Hepatocyte (in vitro differentiated cells): ENCODE measurements at regions not wholly inside any gene's neighbourhood (a gene's known extent, or its start where the extent isn't known, plus 50 kb on each side); places are given as distances from the start of the nearest gene placed in this dataset.

Experiments
- DNase-seq: peaks from one replicate; pipeline ENCODE4 v3.0.0-alpha.2; 2016; ENCODE audit warnings: low spot score
- H2AFZ ChIP-seq: fragments of 200-600 bp; sonication (generic); 2 replicates; pipeline ENCODE4 v1.6.0; 2016; ENCODE audit warnings: antibody characterized with exemption, mild to moderate bottlenecking
- H3K27ac ChIP-seq: fragments of 200-600 bp; sonication (generic); 2 replicates; pipeline ENCODE4 v1.5.1; 2016; ENCODE audit warnings: mild to moderate bottlenecking
- H3K27me3 ChIP-seq: fragments of 200-600 bp; sonication (generic); 2 replicates; pipeline ENCODE4 v1.6.1; 2016
- H3K36me3 ChIP-seq: fragments of 200-600 bp; sonication (generic); replicated peaks from 2 replicates; pipeline ENCODE4 v1.5.1; 2016; ENCODE audit warnings: low read depth; ENCODE audit not compliant: insufficient read depth
- H3K4me1 ChIP-seq: fragments of 200-600 bp; sonication (generic); 2 replicates; pipeline ENCODE4 v1.5.1; 2016; ENCODE audit warnings: mild to moderate bottlenecking, moderate library complexity; ENCODE audit not compliant: insufficient read depth
- H3K4me2 ChIP-seq: fragments of 200-600 bp; sonication (generic); 2 replicates; pipeline ENCODE4 v1.6.0; 2016
- H3K4me3 ChIP-seq: fragments of 200-600 bp; sonication (generic); 2 replicates; pipeline ENCODE4 v1.5.1; 2016; ENCODE audit warnings: mild to moderate bottlenecking
- H3K79me2 ChIP-seq: fragments of 200-600 bp; sonication (generic); 2 replicates; pipeline ENCODE4 v1.6.0; 2017; ENCODE audit warnings: mild to moderate bottlenecking
- H3K9me2 ChIP-seq: fragments of 200-600 bp; sonication (generic); replicated peaks from 2 replicates; pipeline ENCODE4 v1.6.0; 2017; ENCODE audit warnings: mild to moderate bottlenecking; ENCODE audit not compliant: insufficient read depth
- H3K9me3 ChIP-seq: fragments of 200-600 bp; sonication (generic); 2 replicates; pipeline ENCODE4 v1.5.1; 2016; ENCODE audit warnings: low read depth, mild to moderate bottlenecking
- H4K20me1 ChIP-seq: fragments of 200-600 bp; sonication (generic); 2 replicates; pipeline ENCODE4 v1.6.0; 2016; ENCODE audit warnings: mild to moderate bottlenecking; ENCODE audit not compliant: insufficient read depth, poor library complexity, severe bottlenecking
- EZH2 ChIP-seq: fragments of 200-600 bp; sonication (generic); IDR thresholded peaks from 2 replicates; pipeline ENCODE4 v1.6.1; 2016; ENCODE audit warnings: antibody characterized with exemption, mild to moderate bottlenecking, borderline replicate concordance
- EZH2phosphoT487 ChIP-seq: fragments of 200-600 bp; sonication (generic); IDR thresholded peaks from one replicate; pipeline ENCODE4 v1.6.1; 2018; ENCODE audit warnings: antibody characterized with exemption, mild to moderate bottlenecking, low read depth, moderate library complexity; ENCODE audit not compliant: unreplicated experiment, severe bottlenecking
- WGBS: methylation state at CpG from one replicate; pipeline ENCODE4 v1.1.6; 2016; ENCODE audit warnings: low lambda C conversion rate; ENCODE audit errors: missing lambda C conversion rate; 5-methylcytosine and 5-hydroxymethylcytosine counted together
- TF ChIP-seq, protein P1 (sequence below): fragments of 200-600 bp; sonication (generic); IDR thresholded peaks from 2 replicates; pipeline ENCODE4 v1.5.1; 2016; ENCODE audit warnings: antibody characterized with exemption, mild to moderate bottlenecking; ENCODE audit not compliant: poor library complexity

GRCh38 chr9:73816905-73817304, 665.2 kb downstream of the ANXA1 start:
- no peaks in the 10 kb centered on the region for H3K79me2 ChIP-seq
- H3K36me3 ChIP-seq = no peaks in the 10 kb centered on the region
- no peak overlapping the region for H3K4me2 ChIP-seq
- TF ChIP-seq EZH2 (no peak), EZH2phosphoT487 (no peak)
- TF ChIP-seq, protein P1, sequence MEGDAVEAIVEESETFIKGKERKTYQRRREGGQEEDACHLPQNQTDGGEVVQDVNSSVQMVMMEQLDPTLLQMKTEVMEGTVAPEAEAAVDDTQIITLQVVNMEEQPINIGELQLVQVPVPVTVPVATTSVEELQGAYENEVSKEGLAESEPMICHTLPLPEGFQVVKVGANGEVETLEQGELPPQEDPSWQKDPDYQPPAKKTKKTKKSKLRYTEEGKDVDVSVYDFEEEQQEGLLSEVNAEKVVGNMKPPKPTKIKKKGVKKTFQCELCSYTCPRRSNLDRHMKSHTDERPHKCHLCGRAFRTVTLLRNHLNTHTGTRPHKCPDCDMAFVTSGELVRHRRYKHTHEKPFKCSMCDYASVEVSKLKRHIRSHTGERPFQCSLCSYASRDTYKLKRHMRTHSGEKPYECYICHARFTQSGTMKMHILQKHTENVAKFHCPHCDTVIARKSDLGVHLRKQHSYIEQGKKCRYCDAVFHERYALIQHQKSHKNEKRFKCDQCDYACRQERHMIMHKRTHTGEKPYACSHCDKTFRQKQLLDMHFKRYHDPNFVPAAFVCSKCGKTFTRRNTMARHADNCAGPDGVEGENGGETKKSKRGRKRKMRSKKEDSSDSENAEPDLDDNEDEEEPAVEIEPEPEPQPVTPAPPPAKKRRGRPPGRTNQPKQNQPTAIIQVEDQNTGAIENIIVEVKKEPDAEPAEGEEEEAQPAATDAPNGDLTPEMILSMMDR = no peak
- no peaks in the 10 kb centered on the region for H3K9me2 ChIP-seq
- H3K4me1 ChIP-seq = no peaks in the 10 kb centered on the region
- H3K9me3 ChIP-seq = no peaks in the 10 kb centered on the region
- H3K27ac ChIP-seq = no peak overlapping the region
- H3K4me3 ChIP-seq = no peak overlapping the region
- no peaks in the 10 kb centered on the region for H3K27me3 ChIP-seq
- WGBS = 70% methylated on average over 12 of the region's 12 CpGs
- no peak overlapping the region for H2AFZ ChIP-seq
- no peak for DNase-seq
- H4K20me1 ChIP-seq = no peaks in the 10 kb centered on the region

DNA sequence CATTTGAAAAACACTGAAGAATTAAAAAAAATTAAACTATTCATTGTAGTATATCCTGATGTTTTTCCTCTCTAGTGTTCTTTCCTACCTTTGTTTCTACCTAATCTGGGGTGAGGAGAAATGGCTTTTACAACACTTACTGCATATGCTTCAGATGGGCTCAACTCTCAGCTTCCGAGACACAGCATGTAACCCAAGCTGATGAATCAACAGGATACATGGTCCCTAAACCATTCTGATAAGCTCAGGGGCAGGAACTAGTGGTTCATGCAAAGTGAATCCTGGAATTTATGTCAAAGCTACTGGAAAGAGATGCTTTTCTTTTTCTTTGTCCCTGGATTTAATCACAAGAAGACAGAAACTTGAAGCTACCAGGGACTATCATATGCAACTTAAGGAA, 672.5 kb upstream of the RORB start:
- no peaks in the 10 kb centered on the region for H3K36me3 ChIP-seq
- no peak overlapping the region for H3K27ac ChIP-seq
- no peak for DNase-seq
- no peaks in the 10 kb centered on the region for H3K79me2 ChIP-seq
- no peaks in the 10 kb centered on the region for H3K27me3 ChIP-seq
- no peaks in the 10 kb centered on the region for H3K9me3 ChIP-seq
- TF ChIP-seq, protein P1 = no peak
- TF ChIP-seq EZH2 (no peak), EZH2phosphoT487 (no peak)
- H2AFZ ChIP-seq = no peak overlapping the region
- H4K20me1 ChIP-seq = no peaks in the 10 kb centered on the region
- H3K4me1 ChIP-seq = no peaks in the 10 kb centered on the region
- H3K4me3 ChIP-seq = no peak overlapping the region
- H3K4me2 ChIP-seq = no peak overlapping the region
- WGBS = 66% methylated on average over 1 of the region's 1 CpG
- H3K9me2 ChIP-seq = no peaks in the 10 kb centered on the region

- H3K4me2 ChIP-seq = no peak overlapping the region
- no peak overlapping the region for H3K27ac ChIP-seq
- no peaks in the 10 kb centered on the region for H3K79me2 ChIP-seq
- no peak for DNase-seq
- H3K27me3 ChIP-seq = no peaks in the 10 kb centered on the region
- H3K36me3 ChIP-seq = no peaks in the 10 kb centered on the region
- no peak overlapping the region for H2AFZ ChIP-seq
- H3K4me1 ChIP-seq = no peaks in the 10 kb centered on the region
- H4K20me1 ChIP-seq = no peaks in the 10 kb centered on the region
- TF ChIP-seq EZH2phosphoT487 (no peak), EZH2 (no peak)
- TF ChIP-seq, protein P1 = no peak
- no peaks in the 10 kb centered on the region for H3K9me2 ChIP-seq
- H3K9me3 ChIP-seq = no peaks in the 10 kb centered on the region
- no peak overlapping the region for H3K4me3 ChIP-seq
Measured at GRCh38 chr9:73838871-73839270, 658.3 kb upstream of the RORB start.

DNA sequence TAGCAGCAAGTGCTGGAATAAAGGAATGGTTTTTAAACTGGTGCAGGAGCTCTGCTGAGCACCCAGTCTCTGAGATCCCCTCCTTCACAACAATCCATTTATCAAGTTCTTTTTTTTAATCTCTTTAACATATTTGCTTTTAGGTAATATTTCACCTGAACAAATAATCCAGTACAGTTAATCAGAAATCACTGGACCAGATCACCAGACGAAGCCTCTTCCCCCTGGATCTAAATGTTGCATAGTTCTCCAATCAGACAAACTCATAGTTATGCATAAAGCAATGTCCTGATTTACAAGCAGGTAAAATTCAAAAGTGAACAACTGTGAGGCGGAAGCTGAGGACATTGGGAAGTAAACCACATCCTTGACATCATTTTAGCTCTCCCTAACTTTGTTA, 657.7 kb upstream of the RORB start:
- no peak for DNase-seq
- WGBS = 79% methylated on average over 2 of the region's 2 CpGs
- Histone ChIP-seq H4K20me1 (no peaks in the 10 kb centered on the region), H3K36me3 (no peaks in the 10 kb centered on the region), H3K4me1 (no peaks in the 10 kb centered on the region), H3K9me2 (no peaks in the 10 kb centered on the region), H3K4me3 (no peak overlapping the region), H3K4me2 (no peak overlapping the region), H3K27me3 (no peaks in the 10 kb centered on the region), H3K27ac (no peak overlapping the region), H3K9me3 (no peaks in the 10 kb centered on the region), H3K79me2 (no peaks in the 10 kb centered on the region), H2AFZ (no peak overlapping the region)
- no peak for TF ChIP-seq EZH2
- no peak for TF ChIP-seq EZH2phosphoT487
- TF ChIP-seq, protein P1 = no peak
